ENCODE measurements at regions not wholly inside any gene's neighbourhood (a gene's known extent, or its start where the extent isn't known, plus 50 kb on each side); places are given as distances from the start of the nearest gene placed in this dataset.

- DNase-seq: no peak
- H3K27ac ChIP-seq: no peak overlapping the region
These were observed 133.9 kb downstream of the OSR1 start for GRCh38 chr2:19224486-19224885.

DNA sequence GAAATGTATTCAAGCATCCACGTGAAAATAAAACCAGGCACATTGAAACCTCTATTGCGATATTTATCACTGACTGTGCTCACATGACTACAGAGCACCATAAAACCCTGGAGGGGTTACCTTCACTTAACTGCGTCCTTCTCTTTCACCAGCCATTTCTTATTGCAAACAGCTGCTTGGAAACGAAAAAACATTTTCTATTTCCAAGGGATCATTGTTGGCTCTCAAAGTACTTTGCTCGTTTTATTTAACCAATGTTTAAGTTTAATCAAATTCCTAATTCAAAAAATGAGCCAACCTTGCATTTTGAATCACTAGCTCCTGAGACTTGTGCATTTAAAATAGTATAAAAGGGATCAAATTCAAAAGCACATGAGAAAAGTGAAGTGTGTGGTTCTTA, 134.4 kb downstream of the OSR1 start:
- WGBS, 2 donors: 88 to 89% methylated on average over 5 of the region's 5 CpGs
- ATAC-seq (ENCODE audit: low FRiP score in 2 of 2): no peak

More at GRCh38 chr2:19224486-19224885, 133.9 kb downstream of the OSR1 start:
- H3K27me3 ChIP-seq: no peaks in the 10 kb centered on the region
- H3K4me1 ChIP-seq: no peaks in the 10 kb centered on the region
- no peak overlapping the region for H3K4me3 ChIP-seq
- TF ChIP-seq EP300 (IDR thresholded peaks at IDR 0.05) (no peak), POLR2AphosphoS5 (IDR thresholded peaks at IDR 0.05) (no peak), POLR2A (IDR thresholded peaks at IDR 0.05) (no peak)
- WGBS, 2 donors: 78 to 83% methylated on average over 1 of the region's 1 CpG
- no peaks in the 10 kb centered on the region for H3K36me3 ChIP-seq
- H3K9me3 ChIP-seq: no peaks in the 10 kb centered on the region
- no peak for ATAC-seq (ENCODE audit: low FRiP score in 2 of 2)

GRCh38 chr2:19219060-19219459, 139.4 kb downstream of the OSR1 start:
- DNase-seq (no peak), ATAC-seq (ENCODE audit: low FRiP score in 2 of 2) (no peak)
- TF ChIP-seq POLR2AphosphoS5 (IDR thresholded peaks at IDR 0.05) (no peak), EP300 (IDR thresholded peaks at IDR 0.05) (no peak), POLR2A (IDR thresholded peaks at IDR 0.05) (no peak)
- TF ChIP-seq, protein P1, sequence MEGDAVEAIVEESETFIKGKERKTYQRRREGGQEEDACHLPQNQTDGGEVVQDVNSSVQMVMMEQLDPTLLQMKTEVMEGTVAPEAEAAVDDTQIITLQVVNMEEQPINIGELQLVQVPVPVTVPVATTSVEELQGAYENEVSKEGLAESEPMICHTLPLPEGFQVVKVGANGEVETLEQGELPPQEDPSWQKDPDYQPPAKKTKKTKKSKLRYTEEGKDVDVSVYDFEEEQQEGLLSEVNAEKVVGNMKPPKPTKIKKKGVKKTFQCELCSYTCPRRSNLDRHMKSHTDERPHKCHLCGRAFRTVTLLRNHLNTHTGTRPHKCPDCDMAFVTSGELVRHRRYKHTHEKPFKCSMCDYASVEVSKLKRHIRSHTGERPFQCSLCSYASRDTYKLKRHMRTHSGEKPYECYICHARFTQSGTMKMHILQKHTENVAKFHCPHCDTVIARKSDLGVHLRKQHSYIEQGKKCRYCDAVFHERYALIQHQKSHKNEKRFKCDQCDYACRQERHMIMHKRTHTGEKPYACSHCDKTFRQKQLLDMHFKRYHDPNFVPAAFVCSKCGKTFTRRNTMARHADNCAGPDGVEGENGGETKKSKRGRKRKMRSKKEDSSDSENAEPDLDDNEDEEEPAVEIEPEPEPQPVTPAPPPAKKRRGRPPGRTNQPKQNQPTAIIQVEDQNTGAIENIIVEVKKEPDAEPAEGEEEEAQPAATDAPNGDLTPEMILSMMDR (IDR thresholded peaks at IDR 0.05): no peak
- 92 to 94% methylated on average over 2 of the region's 2 CpGs for WGBS, 2 donors
- H3K27ac ChIP-seq: no peak overlapping the region
- no peaks in the 10 kb centered on the region for H3K9me3 ChIP-seq
- no peaks in the 10 kb centered on the region for H3K36me3 ChIP-seq
- no peak overlapping the region for H3K4me3 ChIP-seq
- H3K4me1 ChIP-seq: no peaks in the 10 kb centered on the region
- H3K27me3 ChIP-seq: no peaks in the 10 kb centered on the region

More for the DNA sequence above, 134.4 kb downstream of the OSR1 start:
- no peak for DNase-seq
- H3K27ac ChIP-seq: no peak overlapping the region
- no peaks in the 10 kb centered on the region for H3K36me3 ChIP-seq
- H3K27me3 ChIP-seq: no peaks in the 10 kb centered on the region
- no peak overlapping the region for H3K4me3 ChIP-seq
- no peak for TF ChIP-seq POLR2A (IDR thresholded peaks at IDR 0.05)
- no peak for TF ChIP-seq POLR2AphosphoS5 (IDR thresholded peaks at IDR 0.05)
- TF ChIP-seq, protein P1 (IDR thresholded peaks at IDR 0.05): no peak
- TF ChIP-seq EP300 (IDR thresholded peaks at IDR 0.05): no peak
- no peaks in the 10 kb centered on the region for H3K9me3 ChIP-seq
- H3K4me1 ChIP-seq: no peaks in the 10 kb centered on the region

DNA sequence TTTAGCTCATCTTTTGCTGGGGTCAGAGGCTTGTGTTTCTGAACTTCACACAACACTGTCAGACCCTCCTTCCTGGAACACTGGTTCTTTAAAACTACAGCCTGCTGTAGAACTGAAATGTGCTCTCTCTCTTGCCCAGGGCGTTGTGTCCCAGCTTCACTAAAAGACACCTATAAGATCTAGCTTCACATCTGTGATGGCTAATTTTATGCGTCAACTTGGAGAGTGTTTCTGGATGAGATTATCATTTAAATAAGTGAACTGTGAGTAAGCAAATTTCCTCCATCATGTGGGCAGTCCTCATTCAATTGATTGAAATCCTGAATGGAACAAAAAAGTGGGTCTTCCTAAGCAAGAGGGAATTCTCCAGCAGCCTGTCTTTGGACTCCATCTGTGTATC, 140.3 kb downstream of the OSR1 start:
- 85 to 92% methylated on average over 2 of the region's 2 CpGs for WGBS, 2 donors
- TF ChIP-seq EP300 (IDR thresholded peaks at IDR 0.05) (no peak), POLR2AphosphoS5 (IDR thresholded peaks at IDR 0.05) (no peak)
- ATAC-seq (ENCODE audit: low FRiP score in 2 of 2): no peak
- DNase-seq: no peak
- Histone ChIP-seq H3K36me3 (no peaks in the 10 kb centered on the region), H3K4me3 (no peak overlapping the region), H3K27me3 (no peaks in the 10 kb centered on the region), H3K9me3 (no peaks in the 10 kb centered on the region), H3K27ac (no peak overlapping the region), H3K4me1 (no peaks in the 10 kb centered on the region)

DNA sequence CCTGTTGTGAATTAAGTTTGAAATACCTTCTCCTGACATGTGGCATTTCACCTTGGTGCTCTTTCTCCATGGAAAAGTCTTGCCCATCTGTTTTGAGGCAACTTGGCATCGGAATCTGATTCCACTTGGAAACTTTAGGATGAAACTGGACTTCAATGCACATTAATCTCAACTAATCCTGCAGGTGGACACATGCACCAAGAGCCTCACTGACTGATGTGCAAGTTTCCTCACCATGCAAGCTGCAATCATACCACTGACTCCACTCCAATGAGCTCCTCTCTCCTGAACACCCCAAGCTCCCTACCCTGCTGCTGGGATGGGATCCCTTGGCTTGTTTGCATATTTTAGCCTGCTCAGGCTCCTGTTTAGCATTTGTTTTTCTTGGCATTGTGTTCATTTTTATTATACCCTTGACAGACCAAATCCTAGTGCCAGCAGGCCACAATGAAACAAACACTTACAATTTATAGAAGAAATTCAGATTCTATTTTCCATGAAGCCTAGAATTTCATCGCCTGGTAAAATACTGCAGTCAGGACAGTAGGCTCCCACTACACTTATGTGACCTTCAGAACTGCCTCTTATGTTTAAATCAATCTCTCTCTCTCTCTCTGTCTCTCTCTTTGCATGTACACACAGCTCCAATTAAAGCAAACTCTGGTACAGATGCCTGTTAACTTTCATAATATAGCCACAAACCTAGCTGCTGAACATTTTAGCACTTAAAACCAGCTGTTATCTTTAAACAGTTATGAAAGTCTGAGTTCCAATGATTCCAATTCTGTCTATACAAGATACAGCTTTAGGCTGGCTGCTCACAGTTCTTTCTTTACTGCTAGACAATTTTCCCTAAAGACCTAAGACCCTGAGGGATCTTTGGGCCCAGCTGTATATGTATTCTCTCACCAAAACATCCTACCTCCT, 141.5 kb downstream of the OSR1 start:
- no peak overlapping the region for H3K4me3 ChIP-seq
- no peaks in the 10 kb centered on the region for H3K4me1 ChIP-seq
- no peak for ATAC-seq (ENCODE audit: low FRiP score in 2 of 2)
- DNase-seq: no peak
- no peak overlapping the region for H3K27ac ChIP-seq
- TF ChIP-seq POLR2A (IDR thresholded peaks at IDR 0.05) (no peak), POLR2AphosphoS5 (IDR thresholded peaks at IDR 0.05) (no peak), EP300 (IDR thresholded peaks at IDR 0.05) (no peak)
- TF ChIP-seq, protein P1 (IDR thresholded peaks at IDR 0.05): no peak
- 89 to 96% methylated on average over 2 of the region's 2 CpGs for WGBS, 2 donors
- H3K9me3 ChIP-seq: no peaks in the 10 kb centered on the region
- H3K36me3 ChIP-seq: no peaks in the 10 kb centered on the region
- H3K27me3 ChIP-seq: no peaks in the 10 kb centered on the region

Measured in upper lobe of left lung (tissue), 6 donors.